Neural progenitor cell (in vitro differentiated cells): ENCODE measurements at regions not wholly inside any gene's neighbourhood (a gene's known extent, or its start where the extent isn't known, plus 50 kb on each side); places are given as distances from the start of the nearest gene placed in this dataset.

Experiments
- DNase-seq: peaks from one replicate; pipeline ENCODE4 v3.0.0-alpha.2; 2016; ENCODE audit warnings: low spot score
- H2AFZ ChIP-seq: fragments of 200-600 bp; sonication (generic); replicated peaks from 2 replicates; pipeline ENCODE4 v1.6.1; 2016; ENCODE audit warnings: antibody characterized with exemption
- H3F3A ChIP-seq: fragments of 200-600 bp; sonication (generic); 2 replicates; pipeline ENCODE4 v1.6.1; 2016; ENCODE audit warnings: antibody characterized with exemption, low read depth
- H3K27ac ChIP-seq: fragments of 200-600 bp; sonication (generic); 2 replicates; pipeline ENCODE4 v1.5.1; 2016; ENCODE audit warnings: mild to moderate bottlenecking
- H3K27me3 ChIP-seq: fragments of 200-600 bp; sonication (generic); 2 replicates; pipeline ENCODE4 v1.6.1; 2016; ENCODE audit warnings: mild to moderate bottlenecking, moderate library complexity
- H3K36me3 ChIP-seq: fragments of 200-600 bp; sonication (generic); 2 replicates; pipeline ENCODE4 v1.5.1; 2016
- H3K4me1 ChIP-seq: fragments of 200-600 bp; sonication (generic); 2 replicates; pipeline ENCODE4 v1.6.1; 2016; ENCODE audit warnings: mixed run types
- H3K4me2 ChIP-seq: fragments of 200-600 bp; sonication (generic); 2 replicates; pipeline ENCODE4 v1.6.1; 2016
- H3K4me3 ChIP-seq: fragments of 200-600 bp; sonication (generic); 2 replicates; pipeline ENCODE4 v1.5.1; 2016
- H3K79me2 ChIP-seq: fragments of 200-600 bp; sonication (generic); 2 replicates; pipeline ENCODE4 v1.6.1; 2016; ENCODE audit warnings: low read depth
- H3K9ac ChIP-seq: fragments of 200-600 bp; sonication (generic); 2 replicates; pipeline ENCODE4 v1.6.1; 2016
- H3K9me3 ChIP-seq: fragments of 200-600 bp; sonication (generic); 2 replicates; pipeline ENCODE4 v1.5.1; 2016; ENCODE audit warnings: low read depth
- H4K20me1 ChIP-seq: fragments of 200-600 bp; sonication (generic); 2 replicates; pipeline ENCODE4 v1.6.1; 2016; ENCODE audit warnings: low read depth
- H3K27ac Mint-ChIP-seq: 3 replicates; pipeline ENCODE4 v1.8.0; 2021; ENCODE audit warnings: mixed read lengths
- H3K27me3 Mint-ChIP-seq: 2 replicates; pipeline ENCODE4 v1.8.0; 2022; ENCODE audit warnings: low read depth, mild to moderate bottlenecking, inconsistent platforms, moderate library complexity, mixed read lengths; ENCODE audit not compliant: insufficient read depth
- H3K36me3 Mint-ChIP-seq: 3 replicates; pipeline ENCODE4 v1.8.0; 2021; ENCODE audit warnings: mixed read lengths
- H3K4me1 Mint-ChIP-seq: 3 replicates; pipeline ENCODE4 v1.8.0; 2021; ENCODE audit warnings: mixed read lengths
- H3K4me3 Mint-ChIP-seq: 3 replicates; pipeline ENCODE4 v1.8.0; 2021; ENCODE audit warnings: mild to moderate bottlenecking, moderate library complexity, mixed read lengths
- H3K9me3 Mint-ChIP-seq: 3 replicates; pipeline ENCODE4 v1.8.0; 2020; ENCODE audit warnings: mixed read lengths
- EZH2 ChIP-seq: fragments of 200-600 bp; sonication (generic); IDR thresholded peaks from 2 replicates; pipeline ENCODE4 v1.6.1; 2017; ENCODE audit warnings: antibody characterized with exemption, mild to moderate bottlenecking, moderate library complexity
- EZH2phosphoT487 ChIP-seq: fragments of 200-600 bp; sonication (generic); IDR thresholded peaks from 2 replicates; pipeline ENCODE4 v1.6.1; 2017; ENCODE audit warnings: antibody characterized with exemption
- TF ChIP-seq, protein P1 (sequence below): fragments of 200-600 bp; sonication (generic); IDR thresholded peaks from 2 replicates; pipeline ENCODE4 v1.5.1; 2017; ENCODE audit warnings: antibody characterized with exemption, mild to moderate bottlenecking

DNA sequence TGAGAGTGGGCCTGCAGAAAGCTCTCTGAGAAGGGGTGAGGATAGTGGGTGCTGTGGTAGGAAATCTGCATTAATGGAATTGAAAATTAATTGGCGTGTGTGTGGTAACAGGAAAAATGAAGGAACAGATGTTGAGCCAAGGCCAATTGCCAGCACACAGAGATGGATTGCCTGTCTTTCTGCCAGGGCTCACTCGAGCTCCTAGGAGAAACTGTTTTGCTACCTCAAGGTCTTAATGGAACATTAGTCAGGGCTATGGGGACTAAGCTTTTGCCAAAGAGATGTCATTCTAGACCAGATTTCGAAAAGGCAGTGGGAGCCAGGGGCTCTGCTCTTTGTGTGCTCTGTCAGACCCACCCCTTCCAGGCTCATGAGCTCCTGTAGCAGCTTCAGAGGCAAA, 124.0 kb upstream of the EFNA5 start:
- Mint-ChIP-seq H3K27ac (peak overlapping the region; percentile 26), H3K4me3 (no peak overlapping the region), H3K9me3 (peaks cover 9% of the 10 kb centered on the region), H3K36me3 (no peaks in the 10 kb centered on the region), H3K27me3 (peaks cover 16% of the 10 kb centered on the region), H3K4me1 (peaks cover 7% of the 10 kb centered on the region)
- Histone ChIP-seq H3K4me1 (peaks cover 6% of the 10 kb centered on the region), H3F3A (peaks cover 7% of the 10 kb centered on the region), H3K27ac (no peak overlapping the region), H3K9me3 (no peaks in the 10 kb centered on the region), H3K27me3 (no peaks in the 10 kb centered on the region), H3K4me3 (no peak overlapping the region), H4K20me1 (no peaks in the 10 kb centered on the region), H3K4me2 (no peak overlapping the region), H3K9ac (no peak overlapping the region), H2AFZ (peak overlapping the region; percentile 0), H3K79me2 (no peaks in the 10 kb centered on the region), H3K36me3 (no peaks in the 10 kb centered on the region)
- TF ChIP-seq EZH2phosphoT487 (no peak), EZH2 (no peak)
- TF ChIP-seq, protein P1, sequence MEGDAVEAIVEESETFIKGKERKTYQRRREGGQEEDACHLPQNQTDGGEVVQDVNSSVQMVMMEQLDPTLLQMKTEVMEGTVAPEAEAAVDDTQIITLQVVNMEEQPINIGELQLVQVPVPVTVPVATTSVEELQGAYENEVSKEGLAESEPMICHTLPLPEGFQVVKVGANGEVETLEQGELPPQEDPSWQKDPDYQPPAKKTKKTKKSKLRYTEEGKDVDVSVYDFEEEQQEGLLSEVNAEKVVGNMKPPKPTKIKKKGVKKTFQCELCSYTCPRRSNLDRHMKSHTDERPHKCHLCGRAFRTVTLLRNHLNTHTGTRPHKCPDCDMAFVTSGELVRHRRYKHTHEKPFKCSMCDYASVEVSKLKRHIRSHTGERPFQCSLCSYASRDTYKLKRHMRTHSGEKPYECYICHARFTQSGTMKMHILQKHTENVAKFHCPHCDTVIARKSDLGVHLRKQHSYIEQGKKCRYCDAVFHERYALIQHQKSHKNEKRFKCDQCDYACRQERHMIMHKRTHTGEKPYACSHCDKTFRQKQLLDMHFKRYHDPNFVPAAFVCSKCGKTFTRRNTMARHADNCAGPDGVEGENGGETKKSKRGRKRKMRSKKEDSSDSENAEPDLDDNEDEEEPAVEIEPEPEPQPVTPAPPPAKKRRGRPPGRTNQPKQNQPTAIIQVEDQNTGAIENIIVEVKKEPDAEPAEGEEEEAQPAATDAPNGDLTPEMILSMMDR = no peak
- no peak for DNase-seq

DNA sequence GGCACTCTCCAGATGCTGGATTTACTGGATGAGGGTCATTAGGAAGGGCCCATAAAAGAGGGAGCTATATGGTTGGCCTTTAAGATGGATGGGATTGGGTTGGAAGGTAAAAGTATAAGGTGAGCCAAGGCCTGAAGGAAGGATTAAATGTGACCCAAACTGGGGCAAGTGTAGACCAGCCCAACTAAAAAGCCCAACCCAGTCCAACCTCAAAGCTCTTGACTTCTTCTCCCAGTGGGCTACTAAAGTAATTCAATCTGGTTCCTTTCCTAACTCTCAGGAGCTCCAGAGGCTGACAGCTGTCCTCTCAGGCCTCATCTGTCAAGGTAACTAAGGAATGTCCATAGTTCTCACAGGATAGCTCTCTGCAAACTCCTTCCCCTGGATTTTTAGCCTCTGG, 122.2 kb upstream of the EFNA5 start:
- Histone ChIP-seq H3K4me2 (no peak overlapping the region), H2AFZ (no peak overlapping the region), H3K9ac (no peak overlapping the region), H3K4me3 (no peak overlapping the region), H3K9me3 (no peaks in the 10 kb centered on the region), H4K20me1 (no peaks in the 10 kb centered on the region), H3K4me1 (no peaks in the 10 kb centered on the region), H3K79me2 (no peaks in the 10 kb centered on the region), H3K27ac (no peak overlapping the region), H3F3A (no peaks in the 10 kb centered on the region), H3K36me3 (no peaks in the 10 kb centered on the region), H3K27me3 (no peaks in the 10 kb centered on the region)
- no peak overlapping the region for H3K4me3 Mint-ChIP-seq
- TF ChIP-seq, protein P1 = no peak
- TF ChIP-seq EZH2phosphoT487 (no peak), EZH2 (no peak)
- DNase-seq = no peak
- no peak overlapping the region for H3K27ac Mint-ChIP-seq
- H3K9me3 Mint-ChIP-seq = peaks cover 14% of the 10 kb centered on the region
- H3K36me3 Mint-ChIP-seq = no peaks in the 10 kb centered on the region
- H3K4me1 Mint-ChIP-seq = no peaks in the 10 kb centered on the region
- peaks cover 14% of the 10 kb centered on the region for H3K27me3 Mint-ChIP-seq

DNA sequence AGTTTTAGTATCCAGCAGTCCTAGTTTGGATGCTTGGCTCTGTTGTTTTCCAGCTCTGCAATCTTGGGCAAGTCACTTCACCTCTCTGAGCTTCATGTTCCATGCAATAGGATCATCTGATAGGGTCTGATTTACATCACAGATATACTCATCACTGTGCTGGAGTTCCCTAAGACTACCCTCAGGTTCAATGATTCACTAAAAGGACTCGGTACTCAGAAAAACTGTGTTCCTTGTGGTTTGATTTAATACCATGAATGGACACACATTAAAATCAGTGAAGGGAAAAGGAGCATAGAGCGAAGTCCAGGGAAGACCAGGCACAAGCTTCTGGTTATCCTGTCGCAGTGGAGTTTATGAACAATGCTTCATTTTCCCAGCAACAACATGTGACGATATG, 119.9 kb upstream of the EFNA5 start:
- peaks cover 12% of the 10 kb centered on the region for H3K27me3 Mint-ChIP-seq
- no peaks in the 10 kb centered on the region for H3K27me3 ChIP-seq
- H3K36me3 Mint-ChIP-seq = no peaks in the 10 kb centered on the region
- H3K9me3 Mint-ChIP-seq = peaks cover 18% of the 10 kb centered on the region
- H3K4me3 Mint-ChIP-seq = no peak overlapping the region
- H3K9ac ChIP-seq = no peak overlapping the region
- no peak overlapping the region for H3K4me2 ChIP-seq
- H3K9me3 ChIP-seq = no peaks in the 10 kb centered on the region
- H3K79me2 ChIP-seq = no peaks in the 10 kb centered on the region
- DNase-seq = no peak
- no peaks in the 10 kb centered on the region for H3K4me1 ChIP-seq
- no peak overlapping the region for H3K4me3 ChIP-seq
- H3K36me3 ChIP-seq = no peaks in the 10 kb centered on the region
- no peak overlapping the region for H3K27ac Mint-ChIP-seq
- H3K4me1 Mint-ChIP-seq = peaks cover 4% of the 10 kb centered on the region
- no peak overlapping the region for H3K27ac ChIP-seq
- H2AFZ ChIP-seq = no peak overlapping the region
- TF ChIP-seq, protein P1 = no peak
- TF ChIP-seq EZH2phosphoT487 = no peak
- no peak for TF ChIP-seq EZH2
- no peaks in the 10 kb centered on the region for H3F3A ChIP-seq
- no peaks in the 10 kb centered on the region for H4K20me1 ChIP-seq
